Mesothelial cell of epicardium (in vitro differentiated cells): ENCODE measurements at regions not wholly inside any gene's neighbourhood (a gene's known extent, or its start where the extent isn't known, plus 50 kb on each side); places are given as distances from the start of the nearest gene placed in this dataset.

Experiments used
- DNase-seq, 2 experiments: peaks; one replicate each; pipeline ENCODE4 v3.0.0; 2021; ENCODE audit warnings: low spot score in 2 of 2; ENCODE audit not compliant: unreplicated experiment in 2 of 2
- H3K27ac Mint-ChIP-seq: 2 replicates; pipeline ENCODE4 v1.8.0; 2021; ENCODE audit warnings: mixed read lengths
- H3K27me3 Mint-ChIP-seq: 2 replicates; pipeline ENCODE4 v1.8.0; 2021; ENCODE audit warnings: low read depth, mixed read lengths
- H3K36me3 Mint-ChIP-seq: 2 replicates; pipeline ENCODE4 v1.8.0; 2021; ENCODE audit warnings: mixed read lengths
- H3K4me1 Mint-ChIP-seq: 2 replicates; pipeline ENCODE4 v1.8.0; 2021; ENCODE audit warnings: mixed read lengths
- H3K4me3 Mint-ChIP-seq: 2 replicates; pipeline ENCODE4 v1.8.0; 2021; ENCODE audit warnings: mild to moderate bottlenecking, moderate library complexity, mixed read lengths
- H3K9me3 Mint-ChIP-seq: 2 replicates; pipeline ENCODE4 v1.8.0; 2021; ENCODE audit warnings: mixed read lengths
- CTCF ChIP-seq: fragments of 200-600 bp; sonication (generic); IDR thresholded peaks from one replicate; pipeline ENCODE4 v1.5.0; 2021; ENCODE audit warnings: antibody characterized with exemption; ENCODE audit not compliant: unreplicated experiment

GRCh38 chr5:105752801-105753200 lies 1917.9 kb downstream of the EFNA5 start:
- Mint-ChIP-seq H3K36me3 (peaks cover 3% of the 10 kb centered on the region), H3K4me1 (peaks cover 8% of the 10 kb centered on the region), H3K27ac (no peak overlapping the region), H3K27me3 (no peaks in the 10 kb centered on the region), H3K9me3 (peaks cover 16% of the 10 kb centered on the region), H3K4me3 (no peak overlapping the region)
- no peak for TF ChIP-seq CTCF
- DNase-seq = no peak

DNA sequence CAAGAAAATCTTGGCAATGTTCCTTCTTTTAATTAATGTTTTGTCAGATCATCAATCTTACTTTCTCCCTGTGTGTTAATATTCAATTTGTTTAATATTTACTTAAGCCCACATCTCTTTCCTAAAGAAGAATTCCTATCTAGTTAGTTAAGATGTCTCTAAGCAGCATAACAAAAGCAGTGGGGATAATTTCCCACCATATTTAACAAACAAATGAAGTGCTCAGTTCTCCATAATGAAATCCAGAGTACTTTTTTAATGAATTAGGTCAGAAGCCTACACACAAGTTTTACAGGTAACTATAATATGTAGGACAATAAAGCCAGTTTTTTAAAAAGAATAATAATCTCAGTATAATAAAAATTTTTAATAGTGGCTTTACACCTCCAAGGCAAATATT lies 1918.8 kb downstream of the EFNA5 start:
- Mint-ChIP-seq H3K27me3 (no peaks in the 10 kb centered on the region), H3K27ac (no peak overlapping the region), H3K36me3 (peaks cover 3% of the 10 kb centered on the region), H3K4me3 (no peak overlapping the region), H3K9me3 (peaks cover 21% of the 10 kb centered on the region), H3K4me1 (peaks cover 8% of the 10 kb centered on the region)
- no peak for TF ChIP-seq CTCF
- DNase-seq = no peak

- no peak for TF ChIP-seq CTCF
- H3K27me3 Mint-ChIP-seq = no peaks in the 10 kb centered on the region
- H3K9me3 Mint-ChIP-seq = peaks cover 40% of the 10 kb centered on the region
Observed at GRCh38 chr5:105745111-105745510, 1925.6 kb downstream of the EFNA5 start.

DNA sequence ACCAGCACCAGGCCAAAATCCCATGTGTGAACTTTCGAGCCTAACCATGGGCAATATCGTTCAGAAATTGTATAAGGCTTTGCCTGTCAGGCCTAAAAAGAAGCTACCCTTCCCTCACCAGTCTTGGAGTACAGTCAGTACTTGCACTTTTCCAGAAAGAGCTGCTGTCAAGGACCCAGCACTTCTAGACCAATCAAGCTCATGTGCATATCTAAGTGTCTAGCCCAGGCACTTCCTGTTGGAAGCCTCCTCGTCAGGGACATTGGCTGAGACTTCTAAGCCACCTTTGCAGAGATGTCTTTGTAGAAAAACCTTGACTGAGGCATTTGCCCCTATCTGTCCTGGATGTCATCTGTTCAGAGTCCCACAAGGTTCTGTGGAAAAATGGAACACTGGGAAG lies 1930.5 kb downstream of the EFNA5 start:
- no peak for DNase-seq
- Mint-ChIP-seq H3K27me3 (no peaks in the 10 kb centered on the region), H3K4me3 (no peak overlapping the region), H3K4me1 (no peaks in the 10 kb centered on the region), H3K36me3 (no peaks in the 10 kb centered on the region), H3K9me3 (peaks cover 17% of the 10 kb centered on the region), H3K27ac (no peak overlapping the region)
- no peak for TF ChIP-seq CTCF

More at GRCh38 chr5:105745111-105745510, 1925.6 kb downstream of the EFNA5 start:
- peaks cover 3% of the 10 kb centered on the region for H3K36me3 Mint-ChIP-seq
- no peak overlapping the region for H3K4me3 Mint-ChIP-seq
- DNase-seq = no peak
- no peak overlapping the region for H3K27ac Mint-ChIP-seq
- no peaks in the 10 kb centered on the region for H3K4me1 Mint-ChIP-seq

DNA sequence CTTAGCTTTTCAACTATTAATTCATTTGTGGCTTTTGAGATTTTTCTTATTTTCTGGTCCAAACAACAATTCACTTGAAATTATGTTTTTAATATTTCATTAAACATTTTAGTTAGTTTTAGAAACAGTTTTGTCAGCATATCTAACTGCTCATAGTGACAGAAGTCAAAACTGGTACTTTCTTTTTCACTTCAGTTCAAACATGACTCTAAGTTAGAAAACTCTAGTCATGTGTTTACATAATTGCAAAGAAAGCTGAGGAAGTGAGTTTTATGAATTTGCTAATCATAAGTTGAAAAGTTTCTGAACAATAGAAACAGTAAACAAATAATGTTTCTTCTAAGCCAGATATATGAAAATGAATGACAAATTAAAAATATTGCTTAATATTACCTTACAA lies 1931.0 kb downstream of the EFNA5 start:
- Mint-ChIP-seq H3K27me3 (no peaks in the 10 kb centered on the region), H3K4me1 (no peaks in the 10 kb centered on the region), H3K36me3 (no peaks in the 10 kb centered on the region), H3K27ac (no peak overlapping the region), H3K9me3 (peaks cover 17% of the 10 kb centered on the region), H3K4me3 (no peak overlapping the region)
- no peak for TF ChIP-seq CTCF
- no peak for DNase-seq

DNA sequence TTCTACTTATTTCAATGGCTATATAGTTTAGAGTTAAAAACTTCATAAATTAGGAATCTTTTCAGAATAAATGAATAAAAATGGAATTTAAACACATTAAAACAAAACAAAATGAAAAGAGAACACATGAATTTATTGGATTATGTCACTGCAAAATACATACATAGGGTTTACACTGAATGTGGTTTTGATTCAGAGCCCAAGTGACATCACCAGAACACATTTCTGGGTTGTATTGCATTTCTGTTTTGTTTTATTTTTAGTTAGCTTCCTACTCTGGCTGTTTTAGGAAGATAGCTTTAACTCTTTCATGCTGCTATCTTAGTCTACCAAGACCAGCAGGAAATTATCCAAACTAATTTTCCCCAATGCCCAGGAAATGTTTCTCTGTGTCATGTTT lies 1935.0 kb downstream of the EFNA5 start:
- Mint-ChIP-seq H3K36me3 (no peaks in the 10 kb centered on the region), H3K4me3 (no peak overlapping the region), H3K4me1 (peaks cover 9% of the 10 kb centered on the region), H3K27ac (no peak overlapping the region), H3K9me3 (peaks cover 15% of the 10 kb centered on the region), H3K27me3 (no peaks in the 10 kb centered on the region)
- TF ChIP-seq CTCF = no peak
- no peak for DNase-seq
